Nephron progenitor cell (in vitro differentiated cells): ENCODE measurements at regions not wholly inside any gene's neighbourhood (a gene's known extent, or its start where the extent isn't known, plus 50 kb on each side); places are given as distances from the start of the nearest gene placed in this dataset.

ENCODE experiments used
- DNase-seq: peaks from one replicate; pipeline ENCODE4 v3.0.0; 2021
- H3K27ac Mint-ChIP-seq: 2 replicates; pipeline ENCODE4 v1.8.0; 2021; ENCODE audit warnings: mild to moderate bottlenecking, moderate library complexity, mixed read lengths
- H3K27me3 Mint-ChIP-seq: 2 replicates; pipeline ENCODE4 v1.8.0; 2021; ENCODE audit warnings: mild to moderate bottlenecking, low read depth, mixed read lengths; ENCODE audit not compliant: poor library complexity
- H3K36me3 Mint-ChIP-seq: 2 replicates; pipeline ENCODE4 v1.8.0; 2021; ENCODE audit warnings: low read depth, mixed read lengths
- H3K4me1 Mint-ChIP-seq: 2 replicates; pipeline ENCODE4 v1.8.0; 2021; ENCODE audit warnings: mixed read lengths
- H3K4me3 Mint-ChIP-seq: 2 replicates; pipeline ENCODE4 v1.8.0; 2021; ENCODE audit warnings: mild to moderate bottlenecking, moderate library complexity, mixed read lengths
- H3K9me3 Mint-ChIP-seq: 2 replicates; pipeline ENCODE4 v1.8.0; 2021; ENCODE audit warnings: mild to moderate bottlenecking, moderate library complexity, mixed read lengths
- CTCF ChIP-seq: fragments of 200-600 bp; sonication (generic); IDR thresholded peaks from 2 replicates; pipeline ENCODE4 v1.5.0; 2021; ENCODE audit warnings: antibody characterized with exemption

GRCh38 chr7:41261080-41261479 is 441.8 kb downstream of the INHBA start:
- H3K36me3 Mint-ChIP-seq = no peaks in the 10 kb centered on the region
- H3K9me3 Mint-ChIP-seq = no peaks in the 10 kb centered on the region
- peaks cover 6% of the 10 kb centered on the region for H3K4me1 Mint-ChIP-seq
- TF ChIP-seq CTCF = no peak
- H3K27me3 Mint-ChIP-seq = peaks cover 4% of the 10 kb centered on the region
- H3K27ac Mint-ChIP-seq = no peak overlapping the region
- DNase-seq = no peak
- H3K4me3 Mint-ChIP-seq = no peak overlapping the region

- Mint-ChIP-seq H3K27me3 (peaks cover 6% of the 10 kb centered on the region), H3K9me3 (no peaks in the 10 kb centered on the region), H3K4me3 (no peak overlapping the region), H3K36me3 (no peaks in the 10 kb centered on the region), H3K27ac (no peak overlapping the region), H3K4me1 (peaks cover 16% of the 10 kb centered on the region)
- no peak for DNase-seq
- TF ChIP-seq CTCF = no peak
Measured at GRCh38 chr7:41257660-41258059, 445.2 kb downstream of the INHBA start.

- Mint-ChIP-seq H3K4me1 (peaks cover 16% of the 10 kb centered on the region), H3K27me3 (peaks cover 6% of the 10 kb centered on the region), H3K9me3 (peaks cover 2% of the 10 kb centered on the region), H3K36me3 (no peaks in the 10 kb centered on the region), H3K27ac (no peak overlapping the region), H3K4me3 (no peak overlapping the region)
- TF ChIP-seq CTCF = no peak
- DNase-seq = no peak
Measured at GRCh38 chr7:41256186-41256945, 446.5 kb downstream of the INHBA start.

- TF ChIP-seq CTCF = no peak
- no peak overlapping the region for H3K27ac Mint-ChIP-seq
Measured at GRCh38 chr7:41255716-41256115, 447.2 kb downstream of the INHBA start.

GRCh38 chr7:41255113-41255512 is 447.8 kb downstream of the INHBA start:
- Mint-ChIP-seq H3K36me3 (no peaks in the 10 kb centered on the region), H3K4me1 (peaks cover 9% of the 10 kb centered on the region), H3K27ac (no peak overlapping the region), H3K4me3 (no peak overlapping the region), H3K9me3 (peaks cover 11% of the 10 kb centered on the region), H3K27me3 (peaks cover 5% of the 10 kb centered on the region)
- DNase-seq = no peak
- no peak for TF ChIP-seq CTCF

More at GRCh38 chr7:41255716-41256115, 447.2 kb downstream of the INHBA start:
- H3K9me3 Mint-ChIP-seq = peaks cover 6% of the 10 kb centered on the region
- peaks cover 6% of the 10 kb centered on the region for H3K27me3 Mint-ChIP-seq
- no peak overlapping the region for H3K4me3 Mint-ChIP-seq
- peaks cover 9% of the 10 kb centered on the region for H3K4me1 Mint-ChIP-seq
- DNase-seq = no peak
- no peaks in the 10 kb centered on the region for H3K36me3 Mint-ChIP-seq

GRCh38 chr7:41252957-41253356 is 449.9 kb downstream of the INHBA start:
- no peak for DNase-seq
- H3K36me3 Mint-ChIP-seq = no peaks in the 10 kb centered on the region
- H3K4me1 Mint-ChIP-seq = peaks cover 15% of the 10 kb centered on the region
- H3K9me3 Mint-ChIP-seq = peaks cover 11% of the 10 kb centered on the region
- TF ChIP-seq CTCF = no peak
- H3K27ac Mint-ChIP-seq = no peak overlapping the region
- H3K27me3 Mint-ChIP-seq = peaks cover 3% of the 10 kb centered on the region
- H3K4me3 Mint-ChIP-seq = no peak overlapping the region
